Esophagus squamous epithelium (tissue), 5 donors: ENCODE measurements at regions not wholly inside any gene's neighbourhood (a gene's known extent, or its start where the extent isn't known, plus 50 kb on each side); places are given as distances from the start of the nearest gene placed in this dataset.

ENCODE experiments used
- DNase-seq: peaks from one replicate; lab custom pipeline; 2025; lab: John Stamatoyannopoulos, UW
- H3K27ac ChIP-seq, 4 donors: fragments of 200-600 bp; sonication (generic); one replicate each; pipeline ENCODE4 v1.5.1; 2016 to 2019; ENCODE audit warnings: mild to moderate bottlenecking in 1 of 4
- H3K27me3 ChIP-seq, 4 donors: fragments of 200-600 bp; sonication (generic); 1 replicate in 3 of 4; 2 replicates in 1 of 4; pipeline versions ENCODE4 v1.5.1 to v1.6.0; 2017 to 2021; ENCODE audit warnings: antibody characterized with exemption in 1 of 4
- H3K36me3 ChIP-seq, 3 donors: fragments of 200-600 bp; sonication (generic); one replicate each; pipeline ENCODE4 v1.5.1; 2016 to 2019
- H3K4me1 ChIP-seq, 3 donors: fragments of 200-600 bp; sonication (generic); one replicate each; pipeline ENCODE4 v1.5.1; 2017 to 2019
- H3K4me3 ChIP-seq, 4 donors: fragments of 200-600 bp; sonication (generic); 1 replicate in 3 of 4; 2 replicates in 1 of 4; pipeline ENCODE4 v1.5.1; 2016 to 2019; ENCODE audit warnings: mild to moderate bottlenecking in 2 of 4, moderate library complexity in 1 of 4
- H3K9me3 ChIP-seq, 3 donors: fragments of 200-600 bp; sonication (generic); one replicate each; pipeline ENCODE4 v1.5.1; 2016 to 2019
- CTCF ChIP-seq, 6 experiments: fragments of 450-650 bp in 4 of 6; fragments of 200-600 bp in 2 of 6; sonication (generic) in 2 of 6; IDR thresholded peaks; one replicate each; pipeline ENCODE4 v1.5.1; 2016 to 2019; ENCODE audit warnings: antibody characterized with exemption in 6 of 6, mild to moderate bottlenecking in 4 of 6, moderate library complexity in 4 of 6
- POLR2A ChIP-seq, 4 donors: fragments of 450-650 bp; IDR thresholded peaks; one replicate each; pipeline ENCODE4 v1.6.1; 2017; ENCODE audit warnings: antibody characterized with exemption in 4 of 4, mild to moderate bottlenecking in 4 of 4, moderate library complexity in 3 of 4
- WGBS, 2 donors: methylation state at CpG; one replicate each; pipeline ENCODE4 v1.1.5; 2018; 5-methylcytosine and 5-hydroxymethylcytosine counted together
- intact Hi-C: fragments of 100-400 bp; cut with DNase I; formaldehyde crosslinking; loops from one replicate; pipeline ENCODE4 v1.15.0; 2022
- donor health status: DM: yes; HTN: yes; CAD: no.

- H3K9me3 ChIP-seq = no peaks in the 10 kb centered on the region
- peak overlapping the region in 2 of 4 donors; percentile 5 to 11 for H3K27ac ChIP-seq
- no peak for TF ChIP-seq POLR2A (IDR thresholded peaks at IDR 0.05)
- TF ChIP-seq CTCF (IDR thresholded peaks at IDR 0.05) = no peak
- no peaks in the 10 kb centered on the region for H3K36me3 ChIP-seq
- 13 to 15% methylated on average over 2 of the region's 2 CpGs for WGBS, 2 donors
- DNase-seq = no peak
- H3K4me3 ChIP-seq = no peak overlapping the region
- H3K27me3 ChIP-seq = no peaks in the 10 kb centered on the region
- H3K4me1 ChIP-seq = peaks cover 5 to 27% (median 8%) of the 10 kb centered on the region in 3 donors
- intact Hi-C loops = no loop called here
These were observed 452.2 kb downstream of the BCL11B start for GRCh38 chr14:98819867-98820206.

- H3K4me1 ChIP-seq = peaks cover 5 to 22% (median 8%) of the 10 kb centered on the region in 3 donors
- no peak overlapping the region for H3K4me3 ChIP-seq
- H3K27me3 ChIP-seq = no peaks in the 10 kb centered on the region
- TF ChIP-seq CTCF (IDR thresholded peaks at IDR 0.05) (no peak), POLR2A (IDR thresholded peaks at IDR 0.05) (no peak)
- no peaks in the 10 kb centered on the region for H3K36me3 ChIP-seq
- DNase-seq = no peak
- intact Hi-C loops = no loop called here
- H3K9me3 ChIP-seq = no peaks in the 10 kb centered on the region
- no peak overlapping the region for H3K27ac ChIP-seq
- 86 to 87% methylated on average over 3 of the region's 3 CpGs for WGBS, 2 donors
These were observed 449.1 kb downstream of the BCL11B start for GRCh38 chr14:98822917-98823316.

- WGBS, 2 donors = 41% methylated on average over 1 of the region's 1 CpG; no CpG with 5 or more reads in 1 of the 2 donors
- Histone ChIP-seq H3K4me3 (no peak overlapping the region), H3K36me3 (no peaks in the 10 kb centered on the region), H3K4me1 (peaks cover 0 to 15% (median 8%) of the 10 kb centered on the region in 3 donors), H3K27ac (no peak overlapping the region), H3K27me3 (no peaks in the 10 kb centered on the region), H3K9me3 (no peaks in the 10 kb centered on the region)
- no peak for DNase-seq
- intact Hi-C loops = no loop called here
- no peak for TF ChIP-seq POLR2A (IDR thresholded peaks at IDR 0.05)
These were observed 445.4 kb downstream of the BCL11B start for GRCh38 chr14:98826618-98827017.

- Histone ChIP-seq H3K9me3 (no peaks in the 10 kb centered on the region), H3K4me1 (peaks cover 0 to 26% (median 11%) of the 10 kb centered on the region in 3 donors), H3K36me3 (no peaks in the 10 kb centered on the region), H3K27me3 (no peaks in the 10 kb centered on the region), H3K4me3 (no peak overlapping the region), H3K27ac (no peak overlapping the region)
- no peak for DNase-seq
- 55 to 86% methylated on average over 2 of the region's 2 CpGs for WGBS, 2 donors
- no peak for TF ChIP-seq POLR2A (IDR thresholded peaks at IDR 0.05)
- intact Hi-C loops = no loop called here
These were observed 437.9 kb downstream of the BCL11B start for GRCh38 chr14:98834119-98834518.

GRCh38 chr14:98835051-98835824 is 436.8 kb downstream of the BCL11B start:
- intact Hi-C loops = no loop called here
- no peak for DNase-seq

More at GRCh38 chr14:98835051-98835824, 436.8 kb downstream of the BCL11B start:
- TF ChIP-seq POLR2A (IDR thresholded peaks at IDR 0.05) (no peak), CTCF (IDR thresholded peaks at IDR 0.05) (no peak)
- Histone ChIP-seq H3K36me3 (no peaks in the 10 kb centered on the region), H3K4me3 (no peak overlapping the region), H3K4me1 (peaks cover 0 to 26% (median 11%) of the 10 kb centered on the region in 3 donors), H3K9me3 (no peaks in the 10 kb centered on the region), H3K27ac (no peak overlapping the region), H3K27me3 (no peaks in the 10 kb centered on the region)
- WGBS, 2 donors = 77 to 81% methylated on average over 14 of the region's 14 CpGs
